NT2/D1 (cell line): ENCODE measurements at regions not wholly inside any gene's neighbourhood (a gene's known extent, or its start where the extent isn't known, plus 50 kb on each side); places are given as distances from the start of the nearest gene placed in this dataset.
A peak's percentile ranks its signal among the peaks of the same experiment; 100 is the strongest.

Experiments used
- DNase-seq: peaks from one replicate; pipeline ENCODE4 v3.0.0-alpha.2; 2011; ENCODE audit warnings: low read depth, low spot score
- H3K27me3 ChIP-seq: 2 replicates; pipeline ENCODE4 v1.6.0; 2011; ENCODE audit warnings: mild to moderate bottlenecking; ENCODE audit not compliant: insufficient read length, insufficient read depth
- H3K36me3 ChIP-seq: 2 replicates; pipeline ENCODE4 v1.6.1; 2011; ENCODE audit warnings: mild to moderate bottlenecking, low read length, mixed read lengths; ENCODE audit not compliant: insufficient read depth, insufficient read length
- H3K4me1 ChIP-seq: 2 replicates; pipeline ENCODE4 v1.5.1; 2011; ENCODE audit not compliant: insufficient read depth, insufficient read length
- H3K4me3 ChIP-seq: 2 replicates; pipeline ENCODE4 v1.5.1; 2011; ENCODE audit warnings: low read depth; ENCODE audit not compliant: insufficient read length
- H3K9ac ChIP-seq: 2 replicates; pipeline ENCODE4 v1.6.0; 2011; ENCODE audit warnings: low read depth; ENCODE audit not compliant: insufficient read length
- H3K9me3 ChIP-seq: 2 replicates; pipeline ENCODE4 v1.5.1; 2011; ENCODE audit warnings: mild to moderate bottlenecking, low read length; ENCODE audit not compliant: insufficient read depth
- SUZ12 ChIP-seq: IDR thresholded peaks from 2 replicates; pipeline ENCODE4 v1.6.1; 2011; ENCODE audit not compliant: insufficient read length, insufficient read depth; ENCODE audit errors: extremely low read depth
- YY1 ChIP-seq: IDR thresholded peaks from 2 replicates; pipeline ENCODE4 v1.6.1; 2011; ENCODE audit not compliant: insufficient read length, insufficient read depth
- ZNF274 ChIP-seq: IDR thresholded peaks from 2 replicates; pipeline ENCODE4 v1.6.1; 2011; ENCODE audit warnings: mild to moderate bottlenecking, low read depth, low read length

DNA sequence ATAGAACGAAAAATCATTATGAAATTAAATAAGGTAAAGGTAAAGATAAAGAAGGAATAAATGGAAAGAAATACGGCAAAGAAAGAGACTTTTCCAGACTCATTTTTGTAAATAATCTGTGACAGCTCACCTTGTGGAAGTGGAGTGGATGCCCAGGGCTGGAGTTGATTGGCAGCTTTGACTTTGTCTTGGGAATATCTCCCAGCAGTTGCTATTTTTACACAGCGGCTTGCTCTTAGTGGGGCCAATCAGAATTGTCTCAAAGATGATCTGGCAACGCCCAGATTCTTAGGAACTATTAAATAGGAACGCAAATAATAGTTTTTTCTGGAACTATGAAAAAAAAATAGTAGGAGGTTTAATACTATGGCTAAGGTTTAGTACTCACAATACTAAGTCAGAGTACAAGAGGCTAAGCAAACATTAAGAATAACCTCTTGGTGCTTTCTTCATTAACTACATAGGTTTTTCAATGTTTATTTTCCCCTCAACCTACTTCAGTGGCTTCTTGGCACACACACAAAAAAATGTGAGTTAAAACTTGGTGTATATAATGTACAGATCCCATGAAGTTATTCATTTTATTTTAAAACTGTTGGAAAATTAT, 132.7 kb downstream of the TRAM1L1 start:
- no peaks in the 10 kb centered on the region for H3K9me3 ChIP-seq
- DNase-seq = no peak
- H3K9ac ChIP-seq = no peak overlapping the region
- TF ChIP-seq SUZ12 (no peak), ZNF274 (no peak)
- no peaks in the 10 kb centered on the region for H3K27me3 ChIP-seq
- H3K4me1 ChIP-seq = no peaks in the 10 kb centered on the region
- H3K4me3 ChIP-seq = no peak overlapping the region
- no peaks in the 10 kb centered on the region for H3K36me3 ChIP-seq

DNA sequence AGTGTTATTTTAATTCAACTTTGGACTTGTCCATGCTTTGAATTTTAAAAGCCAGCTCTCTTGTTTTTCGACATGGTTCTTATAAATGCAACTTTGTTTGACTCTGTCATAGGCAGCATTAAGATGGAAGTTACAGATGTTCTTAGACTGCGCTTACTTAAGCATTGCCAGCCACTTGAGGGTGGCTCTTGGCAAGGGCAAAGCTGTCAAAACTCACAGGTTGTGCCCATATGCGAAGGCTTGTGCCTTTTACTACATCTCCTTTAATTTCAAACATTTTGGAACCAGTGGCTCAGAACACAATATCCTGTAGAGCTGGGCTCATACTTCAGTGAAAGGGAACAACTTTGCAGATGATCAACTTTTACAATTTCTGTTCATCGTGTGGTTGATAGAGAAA, 135.5 kb downstream of the TRAM1L1 start:
- no peaks in the 10 kb centered on the region for H3K36me3 ChIP-seq
- H3K9me3 ChIP-seq = no peaks in the 10 kb centered on the region
- DNase-seq = no peak
- TF ChIP-seq YY1 (no peak), ZNF274 (no peak), SUZ12 (no peak)
- H3K9ac ChIP-seq = no peak overlapping the region
- no peaks in the 10 kb centered on the region for H3K27me3 ChIP-seq
- H3K4me3 ChIP-seq = no peak overlapping the region
- H3K4me1 ChIP-seq = no peaks in the 10 kb centered on the region

DNA sequence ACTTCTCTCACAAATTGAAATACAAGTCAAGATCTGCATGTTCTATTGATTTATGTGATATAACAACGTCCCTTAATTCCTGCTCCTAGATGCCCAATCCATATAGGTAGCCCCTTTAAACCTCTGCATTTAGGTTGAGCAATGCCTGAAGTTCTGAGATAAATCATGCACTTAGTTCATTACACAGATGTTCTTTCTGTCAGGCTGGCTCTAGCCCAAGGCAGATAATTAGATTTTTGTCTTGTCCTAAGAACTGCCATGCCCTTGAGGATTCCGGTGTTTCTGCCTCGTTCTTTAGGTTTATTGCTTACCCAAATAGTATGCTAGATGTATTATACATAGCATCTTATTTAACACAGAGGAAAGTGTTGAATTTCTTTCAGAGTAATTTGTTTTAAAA, 143.1 kb downstream of the TRAM1L1 start:
- no peak for DNase-seq
- Histone ChIP-seq H3K4me3 (no peak overlapping the region), H3K27me3 (no peaks in the 10 kb centered on the region), H3K4me1 (no peaks in the 10 kb centered on the region), H3K36me3 (no peaks in the 10 kb centered on the region), H3K9me3 (no peaks in the 10 kb centered on the region), H3K9ac (no peak overlapping the region)
- TF ChIP-seq SUZ12 = no peak
- TF ChIP-seq ZNF274 = no peak
- no peak for TF ChIP-seq YY1

DNA sequence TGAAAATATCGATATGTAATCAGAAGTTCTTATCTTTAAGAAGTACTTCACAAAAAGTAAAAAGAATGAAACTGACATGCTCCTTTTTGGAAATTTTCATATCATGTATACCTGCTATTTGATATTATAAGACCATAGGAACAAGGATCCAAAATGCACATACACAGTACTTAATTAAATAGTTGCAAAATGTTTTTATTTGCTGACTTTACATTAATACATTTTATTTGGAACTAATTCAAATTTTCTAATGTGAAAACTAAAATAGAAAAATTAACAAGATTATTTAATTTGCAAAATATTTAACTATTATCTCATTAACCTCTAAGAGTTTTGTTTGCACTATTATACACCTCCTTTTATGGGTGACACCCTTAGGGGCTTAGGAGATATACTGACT, 155.0 kb downstream of the TRAM1L1 start:
- TF ChIP-seq YY1 (no peak), SUZ12 (no peak), ZNF274 (no peak)
- H3K9me3 ChIP-seq = no peaks in the 10 kb centered on the region
- H3K27me3 ChIP-seq = peaks cover 5% of the 10 kb centered on the region
- H3K36me3 ChIP-seq = no peaks in the 10 kb centered on the region
- H3K4me3 ChIP-seq = no peak overlapping the region
- no peak for DNase-seq
- no peak overlapping the region for H3K9ac ChIP-seq
- no peaks in the 10 kb centered on the region for H3K4me1 ChIP-seq

DNA sequence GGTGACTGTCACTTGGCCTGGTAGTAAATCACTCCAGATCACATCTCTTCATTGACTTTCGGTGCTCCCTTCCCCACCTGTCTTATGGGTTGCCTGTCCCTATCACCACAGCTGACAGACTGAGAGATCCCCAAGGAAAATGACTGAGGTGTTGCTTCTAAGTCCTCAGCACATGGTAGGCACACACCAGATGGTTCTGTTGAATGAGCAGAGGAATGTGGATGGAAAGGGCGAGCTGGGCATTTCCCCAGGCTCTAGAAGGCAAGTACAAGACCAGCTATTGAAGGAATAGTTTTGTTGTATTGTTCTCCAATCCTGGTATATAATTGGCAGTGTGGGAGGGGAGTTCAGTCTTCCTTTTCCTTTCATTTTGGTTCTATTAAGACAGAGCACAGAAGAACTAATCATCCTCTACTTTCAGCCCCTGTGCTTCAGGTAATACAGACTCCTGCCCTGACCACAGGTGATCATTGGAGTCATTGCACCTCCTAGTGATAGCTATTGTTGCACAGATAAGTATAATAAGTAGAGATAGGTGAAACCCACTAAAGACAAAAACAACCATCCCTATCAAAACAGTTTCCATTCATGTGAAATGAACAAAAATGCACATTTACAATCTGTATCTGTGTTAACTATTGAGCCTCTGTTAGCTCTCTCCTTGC, 158.6 kb downstream of the TRAM1L1 start:
- Histone ChIP-seq H3K9ac (no peak overlapping the region), H3K9me3 (no peaks in the 10 kb centered on the region), H3K4me3 (peak overlapping the region; percentile 37), H3K36me3 (no peaks in the 10 kb centered on the region), H3K27me3 (peaks cover 5% of the 10 kb centered on the region), H3K4me1 (no peaks in the 10 kb centered on the region)
- no peak for DNase-seq
- TF ChIP-seq YY1 = no peak
- no peak for TF ChIP-seq SUZ12
- no peak for TF ChIP-seq ZNF274

DNA sequence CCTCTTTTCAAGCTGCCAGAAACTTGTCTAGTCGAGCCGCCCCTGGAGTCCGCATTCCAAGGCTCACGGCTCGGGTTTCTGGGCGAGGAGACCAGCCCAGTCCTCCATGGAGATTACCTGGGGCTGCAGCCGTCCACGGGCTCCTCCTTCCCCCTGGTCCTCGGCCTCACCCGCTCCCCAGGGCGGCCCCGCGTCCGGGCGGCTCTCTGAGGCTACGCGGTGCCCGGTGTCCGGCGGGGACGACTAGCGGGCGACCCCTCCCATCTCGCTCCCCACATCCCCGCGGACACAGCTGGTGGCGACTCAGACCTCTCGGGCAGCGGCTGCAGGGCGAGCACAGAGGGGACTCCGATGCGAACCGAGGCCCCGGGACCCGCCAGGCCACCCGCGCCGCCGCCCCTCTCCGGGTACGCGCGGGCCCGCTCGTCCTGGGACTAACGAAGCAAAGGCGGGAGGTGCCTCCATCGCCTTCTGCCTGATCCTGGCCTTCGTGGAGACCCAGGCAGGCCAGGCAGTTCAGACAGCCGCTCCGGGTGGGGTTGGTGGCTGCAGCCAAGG, 159.4 kb downstream of the TRAM1L1 start:
- Histone ChIP-seq H3K4me1 (no peaks in the 10 kb centered on the region), H3K27me3 (peaks cover 5% of the 10 kb centered on the region), H3K36me3 (no peaks in the 10 kb centered on the region), H3K9ac (peak overlapping the region; percentile 61), H3K4me3 (peak overlapping the region; percentile 37), H3K9me3 (no peaks in the 10 kb centered on the region)
- DNase-seq = peak; percentile 25
- no peak for TF ChIP-seq YY1
- TF ChIP-seq ZNF274 = no peak
- no peak for TF ChIP-seq SUZ12

DNA sequence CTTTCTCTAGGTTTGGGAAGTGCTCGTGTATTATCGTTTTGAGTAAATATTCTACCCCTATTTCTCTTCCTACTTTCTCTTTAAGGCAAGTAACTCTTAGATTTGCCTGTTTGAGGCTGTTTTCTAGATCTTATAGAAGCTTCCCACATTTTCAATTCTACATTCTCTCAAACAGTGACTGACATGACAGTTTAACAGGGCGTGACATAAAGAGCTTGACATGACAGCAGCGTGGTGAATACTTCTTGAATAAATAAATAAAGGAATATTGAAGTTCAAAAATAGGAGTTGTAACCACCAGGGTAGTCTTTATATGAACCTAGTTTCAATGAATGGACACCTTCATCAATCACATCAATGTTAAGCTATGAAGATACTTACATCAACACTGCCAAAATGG, 162.0 kb downstream of the TRAM1L1 start:
- H3K9ac ChIP-seq = no peak overlapping the region

More for the DNA sequence above, 162.0 kb downstream of the TRAM1L1 start:
- no peak for TF ChIP-seq ZNF274
- H3K27me3 ChIP-seq = peaks cover 5% of the 10 kb centered on the region
- H3K36me3 ChIP-seq = no peaks in the 10 kb centered on the region
- H3K9me3 ChIP-seq = no peaks in the 10 kb centered on the region
- no peaks in the 10 kb centered on the region for H3K4me1 ChIP-seq
- DNase-seq = no peak
- H3K4me3 ChIP-seq = no peak overlapping the region
